Esophagus muscularis mucosa (tissue), 4 donors: ENCODE measurements at regions not wholly inside any gene's neighbourhood (a gene's known extent, or its start where the extent isn't known, plus 50 kb on each side); places are given as distances from the start of the nearest gene placed in this dataset.
"Not testable (repeated sequence)": the region's sequence is repeated elsewhere in the genome, so short reads cannot be mapped to it uniquely, and the experiment has no call there.

Experiments
- DNase-seq: peaks from one replicate; pipeline ENCODE4 v3.0.0-alpha.2; 2017; ENCODE audit errors: extremely low spot score
- H3K27ac ChIP-seq, 4 donors: fragments of 200-600 bp; sonication (generic); replicated peaks in 1 of 4; 1 replicate in 3 of 4; 2 replicates in 1 of 4; pipeline ENCODE4 v1.5.1; 2016 to 2019; ENCODE audit warnings: mild to moderate bottlenecking in 1 of 4
- H3K27me3 ChIP-seq, 4 donors: fragments of 200-600 bp; sonication (generic); one replicate each; pipeline versions ENCODE4 v1.5.1 to v1.6.0; 2016 to 2019
- H3K36me3 ChIP-seq, 4 donors: fragments of 200-600 bp; sonication (generic); one replicate each; pipeline ENCODE4 v1.5.1; 2016 to 2019
- H3K4me1 ChIP-seq, 4 donors: fragments of 200-600 bp; sonication (generic); one replicate each; pipeline ENCODE4 v1.5.1; 2016 to 2019
- H3K4me3 ChIP-seq, 4 donors: fragments of 200-600 bp; sonication (generic); 1 replicate in 2 of 4; 2 replicates in 2 of 4; pipeline ENCODE4 v1.5.1; 2016 to 2019; ENCODE audit warnings: mild to moderate bottlenecking in 4 of 4, moderate library complexity in 1 of 4
- H3K9me3 ChIP-seq, 4 donors: fragments of 200-600 bp; sonication (generic); 1 replicate in 3 of 4; 2 replicates in 1 of 4; pipeline ENCODE4 v1.5.1; 2016 to 2019
- CTCF ChIP-seq, 3 experiments: fragments of 200-600 bp in 2 of 3; fragments of 450-650 bp in 1 of 3; sonication (generic) in 2 of 3; IDR thresholded peaks; one replicate each; pipeline ENCODE4 v1.5.1; 2017 to 2019; ENCODE audit warnings: antibody characterized with exemption in 3 of 3, mild to moderate bottlenecking in 2 of 3, moderate library complexity in 1 of 3
- EP300 ChIP-seq: sonication (generic); formaldehyde crosslinking; IDR thresholded peaks from one replicate; pipeline ENCODE4 v1.6.1; 2017; ENCODE audit warnings: antibody characterized with exemption
- POLR2A ChIP-seq: fragments of 450-650 bp; IDR thresholded peaks from one replicate; pipeline ENCODE4 v1.6.1; 2017; ENCODE audit warnings: antibody characterized with exemption, moderate library complexity, mild to moderate bottlenecking, low read depth
- POLR2AphosphoS5 ChIP-seq, 2 donors: sonication (generic); formaldehyde crosslinking; IDR thresholded peaks; one replicate each; pipeline ENCODE4 v1.6.1; 2017; ENCODE audit warnings: antibody characterized with exemption in 2 of 2
- WGBS: methylation state at CpG from one replicate; pipeline ENCODE4 v1.1.5; 2018; 5-methylcytosine and 5-hydroxymethylcytosine counted together
- intact Hi-C: fragments of 100-400 bp; cut with DNase I; formaldehyde crosslinking; loops from one replicate; pipeline ENCODE4 v1.15.1; 2023

GRCh38 chr5:23419115-23419514, 88.3 kb upstream of the PRDM9 start:
- WGBS: 57% methylated on average over 1 of the region's 1 CpG
- Histone ChIP-seq H3K4me3 (no peak overlapping the region), H3K36me3 (no peaks in the 10 kb centered on the region), H3K27me3 (no peaks in the 10 kb centered on the region), H3K4me1 (no peaks in the 10 kb centered on the region), H3K27ac (no peak overlapping the region), H3K9me3 (no peaks in the 10 kb centered on the region)
- no peak for DNase-seq
- intact Hi-C loops: no loop called here
- TF ChIP-seq POLR2AphosphoS5 (IDR thresholded peaks at IDR 0.05): no peak
- TF ChIP-seq EP300: no peak
- no peak for TF ChIP-seq POLR2A
- no peak for TF ChIP-seq CTCF (IDR thresholded peaks at IDR 0.05)

- H3K27ac ChIP-seq: no peak overlapping the region
- H3K9me3 ChIP-seq: no peaks in the 10 kb centered on the region
- no peaks in the 10 kb centered on the region for H3K27me3 ChIP-seq
- no peak for TF ChIP-seq POLR2AphosphoS5 (IDR thresholded peaks at IDR 0.05)
- no peak for TF ChIP-seq EP300
- no peak for TF ChIP-seq POLR2A
- TF ChIP-seq CTCF (IDR thresholded peaks at IDR 0.05): no peak
- intact Hi-C loops: no loop called here
- no peaks in the 10 kb centered on the region for H3K36me3 ChIP-seq
- H3K4me1 ChIP-seq: no peaks in the 10 kb centered on the region
- WGBS: 82% methylated on average over 3 of the region's 3 CpGs
- no peak for DNase-seq
- H3K4me3 ChIP-seq: no peak overlapping the region
These were observed 94.9 kb upstream of the PRDM9 start for GRCh38 chr5:23412515-23412914.

GRCh38 chr5:23411994-23412393, 95.4 kb upstream of the PRDM9 start:
- Histone ChIP-seq H3K4me3 (no peak overlapping the region), H3K27ac (no peak overlapping the region), H3K36me3 (no peaks in the 10 kb centered on the region), H3K9me3 (no peaks in the 10 kb centered on the region), H3K4me1 (no peaks in the 10 kb centered on the region), H3K27me3 (no peaks in the 10 kb centered on the region)
- 82% methylated on average over 2 of the region's 2 CpGs for WGBS
- TF ChIP-seq EP300: no peak
- TF ChIP-seq CTCF (IDR thresholded peaks at IDR 0.05): no peak
- TF ChIP-seq POLR2A: no peak
- TF ChIP-seq POLR2AphosphoS5 (IDR thresholded peaks at IDR 0.05): no peak
- DNase-seq: no peak
- intact Hi-C loops: no loop called here

- intact Hi-C loops: no loop called here
- H3K36me3 ChIP-seq: no peaks in the 10 kb centered on the region
- H3K4me3 ChIP-seq: no peak overlapping the region
- no peaks in the 10 kb centered on the region for H3K9me3 ChIP-seq
- no peak overlapping the region for H3K27ac ChIP-seq
- DNase-seq: no peak
- no peak for TF ChIP-seq CTCF (IDR thresholded peaks at IDR 0.05)
- no peak for TF ChIP-seq EP300
- no peak for TF ChIP-seq POLR2A
- no peak for TF ChIP-seq POLR2AphosphoS5 (IDR thresholded peaks at IDR 0.05)
- no peaks in the 10 kb centered on the region for H3K27me3 ChIP-seq
- no peaks in the 10 kb centered on the region for H3K4me1 ChIP-seq
- 93% methylated on average over 14 of the region's 17 CpGs for WGBS
These were observed 96.2 kb upstream of the PRDM9 start for GRCh38 chr5:23411200-23411599.

- H3K4me1 ChIP-seq, DNase-seq, H3K4me3 ChIP-seq, H3K9me3 ChIP-seq, H3K27ac ChIP-seq, H3K36me3 ChIP-seq, H3K27me3 ChIP-seq, intact Hi-C loops: not testable (repeated sequence)
- 79% methylated on average over 5 of the region's 5 CpGs for WGBS
These were observed 96.6 kb upstream of the PRDM9 start for GRCh38 chr5:23410775-23411174.
